DMS 273 treated with DMSO at 0.1 percent for 48 hours (cell line): ENCODE measurements at regions not wholly inside any gene's neighbourhood (a gene's known extent, or its start where the extent isn't known, plus 50 kb on each side); places are given as distances from the start of the nearest gene placed in this dataset.

Source experiments
- DNase-seq: peaks from one replicate; lab custom pipeline; 2025; lab: John Stamatoyannopoulos, UW

DNA sequence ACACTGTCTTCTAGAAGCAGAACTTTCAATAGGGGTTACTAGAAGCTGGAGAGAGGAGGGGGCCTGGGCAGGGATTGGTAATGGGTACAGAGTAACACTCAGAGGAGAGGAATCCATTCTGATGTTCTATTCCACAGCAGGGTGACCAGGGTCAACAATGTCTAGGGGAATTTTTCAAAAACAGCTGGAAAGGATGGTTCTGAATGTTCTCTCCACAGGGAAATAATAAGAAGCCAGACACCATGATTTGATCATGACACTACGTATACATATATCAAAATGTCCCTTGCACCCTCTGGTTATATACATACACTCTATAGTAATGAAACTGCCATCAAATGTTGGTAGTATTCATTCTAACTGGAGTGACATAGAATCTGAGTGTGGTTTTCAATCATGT lies 111.2 kb upstream of the TOP3B start:
- DNase-seq: no peak

DNA sequence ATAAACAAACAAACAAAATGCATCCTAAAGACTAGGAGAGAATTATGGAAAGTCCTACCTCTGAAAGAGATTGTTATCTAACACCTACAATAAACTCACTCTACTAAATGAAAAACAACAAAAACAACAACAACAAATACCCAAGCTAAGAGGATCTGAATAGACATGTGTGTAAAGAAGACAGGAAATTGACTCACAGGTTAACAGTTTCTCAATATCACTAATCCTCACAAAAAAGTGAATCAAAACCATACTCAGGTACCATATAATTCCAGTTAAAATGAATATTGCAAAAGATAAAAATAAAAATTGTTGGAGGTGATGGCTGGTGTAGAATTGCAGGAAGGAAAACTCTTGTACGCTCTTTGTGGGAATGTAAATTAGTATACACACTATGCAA lies 110.4 kb upstream of the TOP3B start:
- no peak for DNase-seq

DNA sequence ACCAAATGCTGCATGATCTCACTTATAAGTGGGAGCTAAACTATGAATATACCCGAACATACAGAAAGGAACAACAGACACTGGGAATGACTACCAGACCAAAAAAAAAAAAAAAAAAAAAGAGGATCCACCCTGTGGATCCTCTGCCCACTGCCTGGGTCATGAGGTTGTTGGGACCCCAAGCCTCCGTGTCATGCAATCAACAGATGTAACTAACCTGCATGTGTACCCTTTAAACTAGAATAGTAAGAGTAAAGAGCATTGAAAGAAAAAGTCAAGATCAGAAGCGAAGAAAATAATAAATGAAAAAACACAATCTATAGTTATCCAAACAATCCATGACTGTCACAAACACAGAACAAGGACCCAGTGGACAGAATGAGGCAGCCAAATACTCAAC lies 109.5 kb upstream of the TOP3B start:
- no peak for DNase-seq

DNA sequence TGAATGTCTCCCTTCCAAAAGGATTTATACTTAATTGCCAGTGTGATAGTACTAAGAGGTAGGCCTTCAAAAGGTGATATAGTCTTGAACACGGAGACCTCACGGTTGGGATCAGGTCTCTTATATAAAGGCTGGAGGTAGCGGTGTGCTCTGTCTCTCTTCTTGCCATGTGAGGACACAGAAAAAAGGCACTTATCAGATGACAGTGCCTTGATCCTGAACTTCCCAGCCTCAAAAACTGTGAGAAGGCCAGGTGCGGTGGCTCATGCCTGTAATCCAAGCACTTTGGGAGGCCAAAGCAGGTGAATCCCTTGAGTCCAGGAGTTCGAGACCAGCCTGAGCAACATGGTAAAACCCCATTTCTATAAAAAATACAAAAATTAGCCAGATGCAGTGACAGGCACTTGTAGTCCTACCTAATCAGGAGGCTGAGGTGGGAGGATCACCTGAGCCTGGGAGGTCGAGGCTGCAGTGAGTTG lies 108.9 kb upstream of the TOP3B start:
- no peak for DNase-seq

DNA sequence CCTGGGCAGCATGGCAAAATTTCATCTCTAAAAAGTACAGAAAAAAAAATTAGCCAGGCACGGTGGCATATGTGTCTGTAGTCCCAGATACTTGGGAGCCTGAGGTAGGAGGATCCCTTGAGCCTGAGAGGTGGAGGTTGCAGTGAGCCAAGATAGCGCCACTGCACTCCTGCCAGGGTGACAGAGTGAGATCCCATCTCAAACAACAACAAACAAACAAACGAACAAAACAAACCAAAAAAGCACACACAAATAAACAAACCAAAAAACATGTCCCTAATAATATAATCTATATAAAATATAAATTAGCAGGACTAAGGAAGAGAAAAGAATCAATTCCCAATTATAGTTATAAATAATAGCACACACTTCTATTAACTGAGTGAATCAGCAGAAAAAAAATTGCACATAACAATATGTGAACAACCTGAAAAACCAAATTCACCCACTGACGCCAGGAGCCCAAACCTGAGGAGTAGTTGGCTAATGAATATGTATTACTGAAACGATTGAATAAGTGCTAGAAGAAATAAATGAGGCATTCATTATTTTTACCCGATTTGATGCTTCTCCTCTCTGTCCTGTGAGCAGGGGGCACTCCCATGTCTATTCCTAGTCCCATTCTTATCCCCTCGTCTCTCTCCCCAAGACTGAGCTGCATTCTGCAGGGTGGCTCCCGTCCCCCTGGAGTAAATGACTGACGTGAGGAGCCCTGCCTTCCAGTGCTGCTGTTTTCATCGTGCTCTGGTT lies 108.2 kb upstream of the TOP3B start:
- no peak for DNase-seq

DNA sequence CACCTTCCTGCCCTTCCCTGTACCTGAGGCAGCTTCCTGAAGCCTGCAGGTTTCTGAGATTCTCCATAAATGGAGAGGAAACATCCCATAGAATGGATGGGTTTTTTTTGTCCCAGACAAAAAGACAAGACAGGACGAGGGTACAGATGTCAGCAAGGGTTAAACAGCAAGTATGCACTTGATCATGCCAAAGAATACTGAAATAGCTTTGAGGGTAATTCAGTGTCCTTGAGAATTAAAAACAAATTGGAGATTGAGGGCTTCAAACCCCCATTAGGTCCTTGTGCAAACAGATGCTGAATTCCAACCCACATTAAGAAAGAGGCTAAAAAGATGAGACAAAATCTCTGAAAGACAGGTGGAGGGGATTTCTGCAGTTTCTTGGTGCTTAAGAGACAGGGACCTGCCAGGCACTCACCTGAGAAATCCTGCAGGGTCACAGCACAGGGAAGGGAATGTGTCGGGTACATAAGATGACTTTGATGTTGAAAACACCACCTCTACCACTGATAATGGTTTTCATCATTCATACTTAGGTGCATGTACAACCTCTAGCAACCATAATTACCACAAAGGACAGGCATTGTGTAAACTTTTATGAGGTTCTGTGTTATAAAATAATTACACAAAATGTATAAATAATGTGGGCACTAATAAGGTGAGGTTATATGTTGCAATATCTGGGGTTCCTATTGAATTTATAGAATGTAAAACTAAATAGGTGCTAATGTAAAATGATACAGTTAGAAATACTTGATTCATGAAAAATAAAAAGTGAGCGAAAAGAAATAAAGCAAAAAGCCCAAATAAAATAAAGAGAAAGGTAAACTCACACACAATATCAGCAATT lies 107.1 kb upstream of the TOP3B start:
- DNase-seq: no peak

DNA sequence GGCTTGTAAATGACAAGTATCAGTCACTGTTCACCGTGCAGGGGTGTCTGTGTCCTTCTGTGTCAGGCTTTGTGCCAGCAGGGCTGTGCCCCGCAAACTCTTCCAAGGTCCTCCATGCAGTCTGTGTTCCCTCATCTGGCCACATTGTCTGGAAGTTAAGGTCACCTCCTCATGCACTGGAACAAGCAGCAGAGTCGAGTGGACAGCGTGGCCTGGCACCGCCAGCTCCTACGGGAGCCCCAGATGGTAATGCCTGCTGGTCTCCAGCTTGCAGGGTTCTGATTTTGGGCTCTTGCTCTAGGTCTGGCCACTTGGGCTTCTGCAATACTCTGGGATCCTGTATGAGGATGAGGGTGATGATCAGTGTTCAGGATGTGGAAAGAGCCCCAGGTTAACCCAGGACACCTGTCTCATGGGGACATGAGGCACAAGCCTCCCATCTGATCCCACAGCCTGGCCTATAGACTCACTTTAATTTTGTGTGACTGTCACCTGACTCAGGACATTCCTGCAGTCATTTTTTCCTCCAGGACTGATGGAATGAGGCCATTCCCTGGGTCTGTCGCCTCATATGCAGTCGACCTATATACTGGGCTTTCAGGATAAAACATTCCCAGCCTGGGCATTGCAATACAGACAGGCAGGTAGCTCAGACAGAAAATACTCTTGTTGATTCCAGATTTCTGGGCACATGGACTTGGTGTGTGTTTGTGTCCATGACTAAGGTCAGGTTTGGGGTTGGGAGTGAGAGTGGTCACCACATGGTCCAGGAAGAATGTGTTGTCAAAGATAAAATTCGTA lies 106.3 kb upstream of the TOP3B start:
- no peak for DNase-seq

DNA sequence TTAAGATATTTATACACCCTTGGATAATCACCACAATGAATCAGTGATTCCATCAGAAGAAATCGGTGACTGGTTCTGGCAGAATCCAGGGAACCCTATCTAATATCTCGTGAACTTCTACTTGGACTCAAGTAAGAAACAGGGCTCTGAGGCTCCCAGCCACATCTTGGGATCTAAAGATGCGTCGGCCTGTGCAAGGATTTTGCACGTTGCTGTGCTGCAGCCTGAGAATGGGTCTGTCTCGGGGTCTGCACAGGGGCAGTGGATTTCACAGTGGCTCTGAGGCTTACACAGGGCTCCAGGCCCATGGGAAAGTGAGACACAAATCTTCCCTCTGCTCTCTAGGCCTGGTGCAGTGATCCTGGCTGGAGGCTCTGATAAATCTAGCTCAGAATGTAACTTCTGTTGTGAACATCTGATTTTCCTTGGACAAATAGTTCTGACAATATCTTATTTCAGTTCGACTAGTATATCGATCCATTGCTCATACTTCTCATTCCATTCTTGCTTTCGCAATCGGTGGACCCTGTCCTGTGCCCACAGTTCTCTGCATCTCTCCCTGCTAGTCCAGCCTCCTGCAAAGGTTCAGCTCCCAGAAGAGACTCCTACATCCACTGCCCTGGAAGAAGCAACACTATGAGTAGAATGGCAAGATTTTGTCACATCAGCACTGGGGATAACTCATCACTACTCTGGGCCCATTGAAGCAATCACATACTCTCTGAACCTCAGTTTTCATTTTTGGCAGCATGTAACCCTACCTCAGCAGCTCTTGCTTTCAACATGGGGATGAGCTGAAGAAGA lies 105.5 kb upstream of the TOP3B start:
- no peak for DNase-seq

DNA sequence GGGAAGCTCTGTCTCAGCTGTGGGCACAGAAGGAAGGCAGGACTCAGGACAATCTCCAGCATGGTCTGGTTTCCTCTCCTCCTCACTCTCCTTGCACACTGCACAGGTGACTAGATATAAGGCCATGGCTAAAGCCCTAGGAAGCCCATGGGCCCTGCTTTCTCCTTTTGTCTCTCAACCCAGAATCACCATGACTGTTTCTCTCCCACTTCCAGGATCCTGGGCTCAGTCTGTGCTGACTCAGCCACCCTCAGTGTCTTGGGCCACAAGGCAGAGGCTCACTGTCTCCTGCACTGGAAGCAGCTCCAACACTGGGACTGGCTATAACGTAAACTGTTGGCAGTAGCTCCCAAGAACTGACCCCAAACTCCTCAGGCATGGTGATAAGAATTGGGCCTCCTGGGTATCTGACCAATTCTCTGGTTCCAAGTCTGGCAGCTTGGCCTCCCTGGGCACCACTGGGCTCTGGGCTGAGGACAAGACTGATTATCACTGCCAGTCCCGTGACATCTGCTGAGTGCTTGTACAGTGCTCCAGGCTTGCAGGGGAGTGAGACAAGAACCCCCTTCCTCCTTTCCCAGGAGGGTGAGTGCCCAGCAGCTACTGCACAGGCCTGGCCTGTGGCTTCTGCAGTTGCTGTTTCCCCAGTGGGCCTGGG lies 104.0 kb upstream of the TOP3B start:
- DNase-seq: no peak

DNA sequence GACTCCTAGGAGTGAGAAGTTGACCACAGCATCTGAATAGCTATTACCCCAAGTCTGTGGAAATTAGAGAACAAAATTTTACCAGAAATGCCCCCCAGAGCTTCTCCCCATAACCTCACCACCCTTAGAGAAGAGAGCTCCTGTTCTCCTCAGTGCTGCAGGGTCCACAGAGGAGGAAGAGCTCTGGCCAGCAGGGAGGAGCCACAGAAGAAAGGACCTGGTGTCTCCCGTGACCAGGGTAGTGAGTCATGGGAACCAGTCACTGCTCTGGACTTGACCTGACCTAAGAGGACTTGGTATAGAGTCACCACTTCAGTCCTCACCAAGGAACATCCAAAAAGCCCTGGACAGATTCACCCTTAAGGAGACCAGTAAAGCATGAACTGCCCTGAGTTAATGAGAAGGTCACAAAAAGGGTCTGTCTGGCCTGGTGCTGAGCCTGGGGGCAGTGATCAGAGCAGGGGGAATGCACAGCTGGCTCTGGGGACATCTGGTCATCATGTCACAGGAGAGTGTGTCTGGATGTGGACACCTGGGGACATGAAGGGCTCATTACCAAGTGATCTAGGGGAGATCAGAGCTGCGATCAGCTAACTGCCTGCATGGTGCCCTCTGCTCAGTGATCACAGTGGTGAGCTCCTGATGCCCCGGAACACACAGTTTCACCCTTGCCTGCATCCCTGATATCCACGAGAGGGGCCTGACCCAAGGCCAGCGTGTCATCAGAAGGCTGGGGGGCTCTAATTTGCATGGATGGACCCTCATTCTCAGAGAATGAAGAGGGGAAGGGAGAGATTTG lies 103.3 kb upstream of the TOP3B start:
- no peak for DNase-seq

DNA sequence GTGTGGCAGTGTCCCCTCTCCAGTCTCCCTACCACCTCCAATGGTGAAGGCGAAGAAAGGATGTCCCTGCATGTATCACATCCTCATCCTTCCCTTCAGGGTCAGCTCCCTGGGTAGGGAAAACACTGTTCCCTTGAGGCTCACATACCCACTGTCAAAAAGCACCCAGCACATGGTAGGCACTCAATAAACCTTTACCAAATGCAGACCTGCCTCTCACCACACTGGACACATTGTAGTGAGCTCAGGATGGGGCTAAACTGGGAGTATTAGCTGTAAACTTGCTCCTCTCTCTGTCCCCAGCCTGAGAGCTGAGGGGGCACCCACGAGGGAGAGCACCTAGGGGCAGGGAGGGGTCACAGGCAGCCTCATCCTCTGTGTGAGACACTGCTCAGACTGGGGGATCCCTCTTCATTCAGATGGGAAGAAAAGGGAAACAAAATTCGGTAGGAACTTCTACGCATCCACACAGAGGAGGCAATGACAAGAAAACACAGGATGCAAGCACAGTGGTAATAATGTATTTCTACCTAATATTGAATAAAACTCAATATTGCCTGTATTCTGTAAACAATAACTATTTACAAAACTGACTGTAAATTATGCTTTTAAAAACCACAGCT lies 101.6 kb upstream of the TOP3B start:
- DNase-seq: no peak

DNA sequence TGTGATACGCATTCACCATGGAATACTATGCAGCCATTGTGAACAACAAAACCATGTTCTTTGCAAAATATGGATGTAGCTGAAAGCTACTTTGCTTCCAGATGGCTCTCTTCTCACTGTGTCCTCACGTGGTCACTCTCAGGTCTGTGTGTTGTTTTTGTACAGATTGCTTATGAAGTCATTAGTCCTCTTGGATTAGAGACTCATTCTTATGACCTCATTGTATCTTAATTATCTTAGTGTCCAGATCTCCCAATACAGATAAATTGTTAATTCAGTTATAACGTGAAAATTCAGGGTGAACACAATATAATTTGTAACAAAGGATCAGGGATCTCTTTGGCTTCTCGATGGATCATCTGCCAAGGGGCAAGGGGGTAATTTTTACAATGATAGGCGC lies 100.4 kb upstream of the TOP3B start:
- DNase-seq: no peak

DNA sequence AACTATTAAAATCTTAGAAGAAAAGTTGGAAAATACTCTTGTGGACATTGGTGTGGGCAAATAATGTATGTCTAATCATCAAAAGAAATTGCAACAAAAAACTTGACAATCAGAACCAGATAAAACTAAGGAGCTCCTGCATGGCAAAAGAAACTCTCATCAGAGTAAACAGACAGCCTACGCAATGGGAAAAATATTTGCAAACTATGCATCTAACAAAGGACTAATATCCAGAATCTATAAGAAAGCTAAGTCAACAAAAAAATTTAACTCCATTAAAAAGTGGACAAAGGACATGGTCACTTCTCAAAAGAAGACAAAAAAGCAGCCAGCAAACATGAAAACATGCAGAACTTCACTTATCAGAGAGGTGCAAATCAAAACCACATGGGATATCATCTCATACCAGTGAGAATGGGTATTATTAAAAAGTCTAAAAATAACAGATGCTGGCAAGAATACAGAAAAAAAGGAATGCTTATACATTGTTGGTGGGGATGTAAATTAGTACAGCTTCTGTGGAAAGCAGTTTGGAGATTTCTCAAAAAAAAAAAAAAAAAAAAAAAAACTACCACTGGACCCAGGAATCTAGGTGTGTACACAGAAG lies 99.7 kb upstream of the TOP3B start:
- no peak for DNase-seq

DNA sequence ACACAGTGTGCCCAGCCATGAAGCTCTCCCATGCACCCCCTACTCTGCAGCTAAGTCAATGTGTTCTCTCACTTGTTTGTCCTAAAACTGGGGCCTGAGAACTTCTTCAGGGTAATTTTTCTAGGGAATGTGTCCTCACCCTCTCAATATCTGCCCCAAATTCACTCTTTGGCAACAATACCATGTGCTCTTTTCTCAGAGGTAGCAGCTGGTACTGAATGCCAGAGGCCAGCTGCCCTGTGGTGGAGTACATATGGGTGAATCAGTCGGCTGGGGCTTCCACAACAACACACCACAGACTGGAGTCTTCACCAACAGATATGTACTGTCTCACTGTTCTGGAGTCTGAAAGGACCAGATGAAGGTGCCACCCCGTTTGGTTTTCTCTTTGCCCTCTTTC lies 97.7 kb upstream of the TOP3B start:
- peak; percentile 71 for DNase-seq

DNA sequence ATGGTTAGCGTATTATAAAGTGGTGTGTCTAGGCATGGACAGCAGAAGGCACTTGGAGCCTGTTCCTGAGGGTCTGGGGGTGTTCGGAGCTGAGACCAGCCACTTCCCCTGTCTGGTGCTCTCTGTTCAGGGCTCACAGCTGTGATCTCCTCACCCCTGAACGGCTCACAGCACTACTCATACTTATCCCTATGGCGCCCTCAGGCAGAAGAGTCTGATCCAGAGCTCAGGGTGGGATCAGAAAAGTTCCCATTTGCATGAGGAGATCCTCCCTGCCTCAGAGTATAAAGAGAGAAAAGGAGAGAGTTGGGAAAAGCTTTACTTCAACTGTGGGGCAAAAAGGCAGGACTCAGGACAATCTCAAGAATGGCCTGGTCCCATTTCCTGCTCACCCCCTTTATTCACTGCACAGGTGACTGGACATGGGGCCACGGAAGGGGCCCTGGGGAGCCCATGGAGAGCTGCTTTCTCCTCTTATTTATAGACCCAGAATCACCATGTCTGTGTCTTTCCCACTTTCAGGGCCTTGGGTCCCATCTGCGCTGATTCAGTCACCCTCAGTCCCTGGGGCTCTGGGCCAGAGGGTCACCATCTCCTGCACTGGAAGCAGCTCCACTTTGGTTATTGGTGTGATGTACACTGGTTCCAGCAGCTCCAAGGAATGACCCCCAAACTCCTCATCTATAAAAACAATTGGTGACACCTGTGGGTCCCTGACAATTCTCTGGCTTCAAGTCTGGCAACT lies 97.0 kb upstream of the TOP3B start:
- no peak for DNase-seq

DNA sequence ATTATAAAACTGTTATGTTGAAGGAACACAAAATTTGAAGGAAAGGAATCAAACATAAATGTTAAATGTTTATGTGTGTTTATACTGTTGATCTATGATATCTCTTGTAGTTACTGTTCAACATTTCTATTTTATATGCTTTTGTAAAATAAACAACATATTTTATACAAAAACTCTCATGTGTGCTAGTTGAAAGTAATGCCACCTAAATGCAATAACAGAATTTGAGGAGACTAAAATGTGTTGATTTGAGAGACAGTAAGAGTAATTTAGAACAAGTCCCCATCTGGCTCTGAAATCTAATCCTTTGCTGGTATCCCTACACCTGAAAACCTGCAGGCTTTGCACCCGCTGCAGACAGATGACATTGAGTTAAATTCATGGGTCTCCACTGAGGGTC lies 95.7 kb upstream of the TOP3B start:
- no peak for DNase-seq

DNA sequence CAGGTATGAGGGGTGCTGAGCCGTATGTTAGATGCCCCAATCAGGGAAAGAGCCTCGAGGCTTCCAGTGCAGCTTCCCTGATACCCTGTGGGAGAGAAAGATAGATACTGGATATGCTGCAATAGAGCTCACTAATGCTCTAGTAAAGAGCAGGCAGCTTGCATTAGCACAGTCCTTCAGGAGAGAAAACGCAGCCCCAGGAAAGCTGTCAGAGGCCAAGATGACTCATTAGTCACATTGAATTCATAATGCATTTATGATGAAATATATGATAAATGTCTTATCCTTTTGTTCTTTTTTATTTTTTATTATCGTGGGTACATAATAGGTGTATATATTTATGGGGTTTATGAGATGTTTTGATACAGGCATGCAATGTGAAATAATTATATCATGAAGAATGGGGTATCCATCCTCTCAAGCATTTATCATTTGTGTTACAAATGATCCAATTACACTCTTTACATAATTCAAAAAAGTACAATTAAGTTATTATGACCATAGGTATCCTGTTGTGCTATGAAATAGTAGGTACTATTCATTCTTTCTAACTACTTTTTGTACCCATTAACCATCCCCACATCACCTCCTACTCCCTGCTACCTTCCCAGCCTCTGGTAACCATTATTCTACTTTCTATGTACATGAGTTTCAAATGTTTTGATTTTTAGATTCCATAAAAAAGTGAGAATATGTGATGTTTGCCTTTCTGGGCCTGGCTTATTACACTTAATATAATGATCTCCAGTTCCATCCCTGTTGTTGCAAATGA lies 94.5 kb upstream of the TOP3B start:
- DNase-seq: no peak

DNA sequence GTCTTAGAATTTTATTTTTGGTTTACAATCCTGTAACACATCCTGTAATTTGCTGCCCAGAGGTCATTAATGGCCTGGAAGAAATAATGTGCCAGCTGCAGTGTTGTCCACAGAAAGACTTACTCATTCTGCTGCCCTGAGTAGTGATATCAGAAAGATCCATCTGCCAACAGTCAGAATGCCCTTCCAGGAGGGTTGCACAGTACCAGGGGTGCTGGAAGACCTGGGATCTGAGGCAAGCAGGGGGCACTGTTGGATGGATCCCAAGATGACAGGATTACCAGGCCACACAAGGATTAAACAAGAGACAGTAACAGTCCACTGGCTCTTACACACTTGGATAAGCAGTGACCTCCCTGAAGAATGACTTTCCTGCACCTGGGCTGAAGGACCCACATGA lies 93.8 kb upstream of the TOP3B start:
- DNase-seq: peak; percentile 11
